CD14-positive monocyte (primary cell): ENCODE measurements at regions not wholly inside any gene's neighbourhood (a gene's known extent, or its start where the extent isn't known, plus 50 kb on each side); places are given as distances from the start of the nearest gene placed in this dataset.
"Not testable (repeated sequence)": the region's sequence is repeated elsewhere in the genome, so short reads cannot be mapped to it uniquely, and the experiment has no call there.

Experiments used
- DNase-seq, 3 donors: peaks; one replicate each; pipeline ENCODE4 v3.0.0-alpha.2; 2011 to 2022
- H2AFZ ChIP-seq: 2 replicates; pipeline ENCODE4 v1.6.0; 2012; ENCODE audit warnings: mild to moderate bottlenecking, low read depth, low read length, inconsistent platforms; ENCODE audit not compliant: insufficient read depth, poor library complexity, severe bottlenecking
- H3K27ac ChIP-seq, 2 donors: 1 replicate in 1 of 2; 2 replicates in 1 of 2; pipeline ENCODE4 v1.5.1; 2012 to 2013; ENCODE audit warnings: low read length in 2 of 2, control low read depth in 1 of 2, inconsistent platforms in 1 of 2, low read depth in 1 of 2, mild to moderate bottlenecking in 1 of 2
- H3K27me3 ChIP-seq, 2 donors: one replicate each; pipeline versions ENCODE4 v1.6.0 to v1.6.1; 2011 to 2013; ENCODE audit warnings: low read length in 2 of 2; ENCODE audit not compliant: control insufficient read depth in 2 of 2, insufficient read depth in 2 of 2
- H3K36me3 ChIP-seq, 2 donors: replicated peaks in 1 of 2; 1 replicate in 1 of 2; 2 replicates in 1 of 2; pipeline versions ENCODE4 v1.5.1 to v1.6.1; 2012 to 2013; ENCODE audit warnings: low read length in 2 of 2, control low read depth in 1 of 2, inconsistent platforms in 1 of 2, mild to moderate bottlenecking in 1 of 2; ENCODE audit not compliant: insufficient read depth in 2 of 2, control insufficient read depth in 1 of 2
- H3K4me1 ChIP-seq, 2 donors: 1 replicate in 1 of 2; 2 replicates in 1 of 2; pipeline versions ENCODE4 v1.5.1 to v1.6.1; 2012 to 2013; ENCODE audit warnings: low read length in 2 of 2, control low read depth in 1 of 2, inconsistent platforms in 1 of 2, mild to moderate bottlenecking in 1 of 2, moderate library complexity in 1 of 2; ENCODE audit not compliant: insufficient read depth in 2 of 2, control insufficient read depth in 1 of 2
- H3K4me2 ChIP-seq: replicated peaks from 2 replicates; pipeline ENCODE3; 2012; ENCODE audit warnings: low read length, moderate library complexity, mild to moderate bottlenecking; ENCODE audit not compliant: poor library complexity, severe bottlenecking; ENCODE audit errors: extremely low read depth
- H3K4me3 ChIP-seq, 3 experiments: fragments of 200-600 bp in 1 of 3; sonication (generic) in 1 of 3; replicated peaks in 1 of 3; 1 replicate in 2 of 3; 2 replicates in 1 of 3; pipeline ENCODE4 v1.5.1; 2011 to 2013; ENCODE audit warnings: low read length in 3 of 3, mild to moderate bottlenecking in 3 of 3, control low read depth in 2 of 3, low read depth in 2 of 3, inconsistent platforms in 1 of 3, moderate library complexity in 1 of 3
- H3K79me2 ChIP-seq: 2 replicates; pipeline ENCODE4 v1.6.0; 2012; ENCODE audit warnings: mild to moderate bottlenecking, control low read depth, inconsistent platforms, low read length, moderate library complexity; ENCODE audit not compliant: insufficient read depth
- H3K9ac ChIP-seq: 2 replicates; pipeline ENCODE4 v1.6.0; 2017; ENCODE audit warnings: low read length, mild to moderate bottlenecking; ENCODE audit not compliant: insufficient read depth, poor library complexity, severe bottlenecking
- H3K9me3 ChIP-seq, 2 donors: replicated peaks in 1 of 2; 1 replicate in 1 of 2; 2 replicates in 1 of 2; pipeline versions ENCODE4 v1.5.1 to v1.6.1; 2012 to 2013; ENCODE audit warnings: low read length in 2 of 2, control low read depth in 1 of 2; ENCODE audit not compliant: control insufficient read depth in 1 of 2, insufficient read depth in 1 of 2
- H4K20me1 ChIP-seq: 2 replicates; pipeline ENCODE4 v1.6.0; 2012; ENCODE audit warnings: mild to moderate bottlenecking, low read length, control low read depth, moderate library complexity; ENCODE audit not compliant: insufficient read depth
- H3K27ac Mint-ChIP-seq, 7 donors: one replicate each; pipeline ENCODE4 v1.8.0; 2020; ENCODE audit warnings: mild to moderate bottlenecking in 7 of 7, mixed read lengths in 7 of 7, moderate library complexity in 6 of 7, inconsistent platforms in 2 of 7
- H3K27me3 Mint-ChIP-seq, 3 donors: one replicate each; pipeline ENCODE4 v1.8.0; 2021 to 2022; ENCODE audit warnings: low read depth in 3 of 3, mild to moderate bottlenecking in 3 of 3, mixed read lengths in 3 of 3, moderate library complexity in 3 of 3, inconsistent platforms in 1 of 3
- H3K36me3 Mint-ChIP-seq, 2 donors: one replicate each; pipeline ENCODE4 v1.8.0; 2020; ENCODE audit warnings: mixed read lengths in 2 of 2, inconsistent platforms in 1 of 2, mild to moderate bottlenecking in 1 of 2
- H3K4me1 Mint-ChIP-seq: one replicate; pipeline ENCODE4 v1.8.0; 2020; ENCODE audit warnings: mild to moderate bottlenecking, mixed read lengths
- H3K4me3 Mint-ChIP-seq, 2 donors: one replicate each; pipeline ENCODE4 v1.8.0; 2020; ENCODE audit warnings: mild to moderate bottlenecking in 2 of 2, mixed read lengths in 2 of 2, moderate library complexity in 1 of 2
- H3K9me3 Mint-ChIP-seq, 7 donors: one replicate each; pipeline ENCODE4 v1.8.0; 2020 to 2022; ENCODE audit warnings: mixed read lengths in 7 of 7, mild to moderate bottlenecking in 6 of 7, moderate library complexity in 6 of 7, inconsistent platforms in 2 of 7
- WGBS: methylation state at CpG from one replicate; pipeline ENCODE4 v1.1.5; 2013; ENCODE audit warnings: missing lambda C conversion rate; ENCODE audit not compliant: insufficient coverage; 5-methylcytosine and 5-hydroxymethylcytosine counted together
- intact Hi-C, 2 donors: fragments of 100-400 bp; cut with micrococcal nuclease; formaldehyde crosslinking; loops; one replicate each; pipeline versions ENCODE4 v1.15.0 to v1.15.1; 2023

DNA sequence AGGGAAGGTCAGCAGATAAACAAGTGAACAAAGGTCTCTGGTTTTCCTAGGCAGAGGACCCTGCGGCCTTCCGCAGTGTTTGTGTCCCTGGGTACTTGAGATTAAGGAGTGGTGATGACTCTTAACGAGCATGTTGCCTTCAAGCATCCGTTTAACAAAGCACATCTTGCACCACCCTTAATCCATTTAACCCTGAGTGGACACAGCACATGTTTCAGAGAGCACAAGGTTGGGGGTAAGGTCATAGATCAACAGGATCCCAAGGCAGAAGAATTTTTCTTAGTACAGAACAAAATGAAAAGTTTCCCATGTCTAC lies 966.4 kb upstream of the DEFB115 start:
- H2AFZ ChIP-seq, H3K27ac Mint-ChIP-seq, H3K9me3 ChIP-seq, H3K27me3 ChIP-seq, H3K36me3 ChIP-seq, H3K4me2 ChIP-seq, intact Hi-C loops, H3K4me3 ChIP-seq, H3K36me3 Mint-ChIP-seq, DNase-seq, H3K4me1 ChIP-seq, H3K27ac ChIP-seq, H4K20me1 ChIP-seq, H3K79me2 ChIP-seq, H3K9ac ChIP-seq: not testable (repeated sequence)
- Mint-ChIP-seq H3K9me3 (peaks cover 3 to 62% (median 35%) of the 10 kb centered on the region in 7 donors), H3K4me1 (peaks cover 19% of the 10 kb centered on the region), H3K4me3 (peak overlapping the region in 1 of 2 donors; percentile 4), H3K27me3 (peaks cover 1 to 10% (median 5%) of the 10 kb centered on the region in 3 donors)
- WGBS = no CpG with 5 or more reads among the region's 4 CpGs

DNA sequence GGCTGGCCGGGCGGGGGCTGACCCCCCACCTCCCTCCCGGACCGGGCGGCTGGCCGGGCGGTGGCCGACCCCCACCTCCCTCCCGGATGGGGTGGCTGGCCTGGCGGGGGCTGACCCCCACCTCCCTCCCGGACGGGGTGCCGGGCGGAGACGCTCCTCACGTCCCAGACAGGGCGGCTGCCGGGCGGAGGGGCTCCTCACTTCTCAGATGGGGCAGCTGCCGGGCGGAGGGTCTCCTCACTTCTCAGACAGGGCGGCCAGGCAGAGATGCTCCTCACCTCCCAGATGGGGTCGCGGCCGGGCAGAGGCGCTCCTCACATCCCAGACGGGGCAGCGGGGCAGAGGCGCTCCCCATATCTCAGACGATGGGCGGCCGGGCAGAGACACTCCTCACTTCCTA lies 965.8 kb upstream of the DEFB115 start:
- H3K9ac ChIP-seq, DNase-seq, H3K4me2 ChIP-seq, H3K79me2 ChIP-seq, H4K20me1 ChIP-seq, H3K36me3 Mint-ChIP-seq, H3K36me3 ChIP-seq, H3K27ac Mint-ChIP-seq, H2AFZ ChIP-seq, intact Hi-C loops, H3K4me1 ChIP-seq, H3K4me3 Mint-ChIP-seq, H3K4me3 ChIP-seq, H3K9me3 ChIP-seq, H3K27ac ChIP-seq, H3K27me3 ChIP-seq: not testable (repeated sequence)
- Mint-ChIP-seq H3K27me3 (peaks cover 1 to 10% (median 5%) of the 10 kb centered on the region in 3 donors), H3K4me1 (peaks cover 19% of the 10 kb centered on the region), H3K9me3 (peaks cover 5 to 63% (median 35%) of the 10 kb centered on the region in 7 donors)
- WGBS = 97% methylated on average over 16 of the region's 32 CpGs

DNA sequence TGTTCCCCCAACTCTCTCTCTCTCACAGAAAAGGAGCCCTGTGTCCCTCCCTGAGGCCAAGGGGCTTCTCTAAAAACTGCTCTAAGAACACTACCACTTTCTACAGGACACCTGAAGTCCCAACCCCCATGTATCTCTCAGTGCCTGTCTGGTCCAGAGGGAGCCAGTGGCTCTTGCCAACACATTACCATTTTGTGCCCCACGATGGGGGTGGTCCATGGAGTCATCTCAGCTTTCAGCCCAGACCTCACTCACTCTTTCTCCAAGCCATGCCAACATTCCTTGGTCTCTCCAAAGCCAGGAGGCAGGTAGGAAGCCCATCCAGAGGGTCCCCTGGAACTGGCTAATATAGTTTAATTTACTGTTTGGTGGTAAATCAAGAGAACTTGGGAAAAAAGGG lies 962.1 kb upstream of the DEFB115 start:
- H3K36me3 ChIP-seq, H3K36me3 Mint-ChIP-seq, intact Hi-C loops, H3K79me2 ChIP-seq, H3K9me3 ChIP-seq, DNase-seq, H3K4me2 ChIP-seq, H3K4me3 ChIP-seq, H4K20me1 ChIP-seq, H3K27ac ChIP-seq, H2AFZ ChIP-seq, H3K27ac Mint-ChIP-seq, H3K4me1 ChIP-seq, H3K9ac ChIP-seq, H3K27me3 ChIP-seq, H3K4me3 Mint-ChIP-seq, H3K4me1 Mint-ChIP-seq: not testable (repeated sequence)
- WGBS = 33% methylated on average over 1 of the region's 1 CpG
- Mint-ChIP-seq H3K27me3 (peaks cover 3 to 20% (median 5%) of the 10 kb centered on the region in 3 donors), H3K9me3 (peaks cover 5 to 50% (median 32%) of the 10 kb centered on the region in 7 donors)

DNA sequence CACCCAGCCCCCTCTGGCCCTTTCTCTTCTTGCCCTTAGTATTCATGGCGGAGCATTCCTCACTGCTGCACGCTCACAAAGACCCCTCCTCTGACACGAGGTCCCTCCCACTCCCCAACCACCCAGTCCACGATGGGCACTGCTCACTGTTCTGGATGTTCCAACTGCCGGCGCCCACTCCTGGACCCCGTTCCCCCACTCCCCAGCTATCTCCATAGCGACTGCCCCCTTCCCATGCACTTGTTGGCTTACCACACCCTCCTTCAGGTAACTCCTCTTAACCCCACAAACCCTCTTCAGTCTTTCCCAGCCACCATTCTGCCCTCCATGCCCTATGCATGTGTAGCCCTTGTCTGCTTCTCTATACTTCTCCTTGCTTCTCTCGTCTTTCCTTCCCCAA lies 961.5 kb upstream of the DEFB115 start:
- H3K27ac Mint-ChIP-seq, H3K79me2 ChIP-seq, H3K27me3 ChIP-seq, H3K36me3 ChIP-seq, H3K4me1 ChIP-seq, H3K9ac ChIP-seq, DNase-seq, H3K9me3 ChIP-seq, H3K4me1 Mint-ChIP-seq, H3K4me2 ChIP-seq, H3K4me3 ChIP-seq, H2AFZ ChIP-seq, intact Hi-C loops, H3K36me3 Mint-ChIP-seq, H4K20me1 ChIP-seq, H3K4me3 Mint-ChIP-seq, H3K27ac ChIP-seq: not testable (repeated sequence)
- H3K27me3 Mint-ChIP-seq = peaks cover 3 to 22% (median 6%) of the 10 kb centered on the region in 3 donors
- WGBS = 94% methylated on average over 4 of the region's 9 CpGs
- peaks cover 5 to 45% (median 31%) of the 10 kb centered on the region in 7 donors for H3K9me3 Mint-ChIP-seq
